NT2/D1 (cell line): ENCODE measurements at regions not wholly inside any gene's neighbourhood (a gene's known extent, or its start where the extent isn't known, plus 50 kb on each side); places are given as distances from the start of the nearest gene placed in this dataset.

ENCODE experiments used
- SUZ12 ChIP-seq: IDR thresholded peaks from 2 replicates; pipeline ENCODE4 v1.6.1; 2011; ENCODE audit not compliant: insufficient read length, insufficient read depth; ENCODE audit errors: extremely low read depth
- ZNF274 ChIP-seq: IDR thresholded peaks from 2 replicates; pipeline ENCODE4 v1.6.1; 2011; ENCODE audit warnings: mild to moderate bottlenecking, low read depth, low read length

DNA sequence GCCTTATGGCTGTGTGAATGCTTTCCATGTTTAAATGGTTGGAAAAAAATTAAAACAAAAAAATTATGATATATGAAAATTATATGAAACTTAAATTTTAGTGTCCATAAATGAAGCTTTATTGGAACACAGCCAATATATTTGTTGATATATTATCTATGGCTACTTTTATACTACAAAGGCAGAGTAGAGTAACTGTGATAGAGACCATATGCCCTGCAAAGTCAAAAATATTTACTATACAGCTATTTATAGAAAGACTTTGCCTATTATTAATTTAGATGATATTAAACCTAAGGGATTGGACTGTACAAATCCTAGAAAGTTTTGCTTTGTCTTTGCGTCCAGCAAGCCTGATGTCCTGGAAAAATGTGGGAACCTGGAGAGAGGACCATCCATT is 518.3 kb upstream of the JAG1 start:
- TF ChIP-seq SUZ12 (no peak), ZNF274 (no peak)
